HG02943 (cell line): ENCODE measurements at regions not wholly inside any gene's neighbourhood (a gene's known extent, or its start where the extent isn't known, plus 50 kb on each side); places are given as distances from the start of the nearest gene placed in this dataset.
"Not testable (repeated sequence)": the region's sequence is repeated elsewhere in the genome, so short reads cannot be mapped to it uniquely, and the experiment has no call there.

ENCODE experiments used
- ATAC-seq: cut with Tn5 transposase; IDR thresholded peaks from one replicate; pipeline ENCODE4 v1.9.1; 2021; ENCODE audit warnings: mild to moderate bottlenecking, low read depth, moderate library complexity; ENCODE audit not compliant: unreplicated experiment

- not testable (repeated sequence) for ATAC-seq
Observed at GRCh38 chr6:88390998-88391397, 224.9 kb upstream of the CNR1 start.

GRCh38 chr6:88388589-88388988 is 222.4 kb upstream of the CNR1 start:
- no peak for ATAC-seq

- no peak for ATAC-seq
Observed at GRCh38 chr6:88386167-88386566, 220.0 kb upstream of the CNR1 start.

GRCh38 chr6:88383183-88383582 is 217.0 kb upstream of the CNR1 start:
- ATAC-seq: no peak

- ATAC-seq: no peak
Observed at GRCh38 chr6:88381289-88381642, 215.1 kb upstream of the CNR1 start.

GRCh38 chr6:88380618-88381288 is 214.6 kb upstream of the CNR1 start:
- no peak for ATAC-seq

- ATAC-seq: no peak
Observed at GRCh38 chr6:88380083-88380482, 213.9 kb upstream of the CNR1 start.

- ATAC-seq: no peak
Observed at GRCh38 chr6:88378639-88379038, 212.5 kb upstream of the CNR1 start.

GRCh38 chr6:88377976-88378568 is 211.9 kb upstream of the CNR1 start:
- ATAC-seq: no peak

- no peak for ATAC-seq
Observed at GRCh38 chr6:88376768-88377387, 210.7 kb upstream of the CNR1 start.

GRCh38 chr6:88376197-88376596 is 210.1 kb upstream of the CNR1 start:
- no peak for ATAC-seq

- no peak for ATAC-seq
Observed at GRCh38 chr6:88374553-88374952, 208.4 kb upstream of the CNR1 start.

GRCh38 chr6:88371480-88371879 is 205.3 kb upstream of the CNR1 start:
- no peak for ATAC-seq

- ATAC-seq: no peak
Observed at GRCh38 chr6:88370127-88370710, 204.1 kb upstream of the CNR1 start.

- ATAC-seq: no peak
Observed at GRCh38 chr6:88369262-88369661, 203.1 kb upstream of the CNR1 start.

GRCh38 chr6:88368071-88368787 is 202.1 kb upstream of the CNR1 start:
- no peak for ATAC-seq

- ATAC-seq: no peak
Observed at GRCh38 chr6:88367248-88367647, 201.1 kb upstream of the CNR1 start.

- no peak for ATAC-seq
Observed at GRCh38 chr6:88366672-88367071, 200.5 kb upstream of the CNR1 start.

GRCh38 chr6:88365656-88366055 is 199.5 kb upstream of the CNR1 start:
- no peak for ATAC-seq

GRCh38 chr6:88365230-88365629 is 199.1 kb upstream of the CNR1 start:
- ATAC-seq: no peak

- no peak for ATAC-seq
Observed at GRCh38 chr6:88361754-88362153, 195.6 kb upstream of the CNR1 start.
